ENCODE measurements at regions not wholly inside any gene's neighbourhood (a gene's known extent, or its start where the extent isn't known, plus 50 kb on each side); places are given as distances from the start of the nearest gene placed in this dataset.

DNA sequence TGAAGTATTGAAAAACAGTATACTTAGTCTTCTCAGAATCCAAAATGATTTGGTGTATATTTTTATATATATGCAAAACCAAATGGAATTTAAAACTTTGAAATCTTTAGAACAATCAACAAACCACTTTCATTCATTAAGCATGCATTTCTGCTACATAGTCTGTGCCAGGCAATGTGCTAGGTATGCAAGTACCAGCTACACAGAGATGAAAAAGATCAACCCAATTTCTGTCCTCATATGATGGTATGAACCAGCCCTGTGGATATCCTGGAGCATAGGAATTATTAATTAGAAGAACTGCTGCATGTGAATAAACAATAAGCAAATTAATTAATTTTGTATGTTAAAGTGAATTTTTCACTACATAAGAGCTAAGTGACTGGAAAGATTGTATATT lies 51.2 kb upstream of the RTN4 start:
- DNase-seq (ENCODE audit: low spot score) = no peak

DNA sequence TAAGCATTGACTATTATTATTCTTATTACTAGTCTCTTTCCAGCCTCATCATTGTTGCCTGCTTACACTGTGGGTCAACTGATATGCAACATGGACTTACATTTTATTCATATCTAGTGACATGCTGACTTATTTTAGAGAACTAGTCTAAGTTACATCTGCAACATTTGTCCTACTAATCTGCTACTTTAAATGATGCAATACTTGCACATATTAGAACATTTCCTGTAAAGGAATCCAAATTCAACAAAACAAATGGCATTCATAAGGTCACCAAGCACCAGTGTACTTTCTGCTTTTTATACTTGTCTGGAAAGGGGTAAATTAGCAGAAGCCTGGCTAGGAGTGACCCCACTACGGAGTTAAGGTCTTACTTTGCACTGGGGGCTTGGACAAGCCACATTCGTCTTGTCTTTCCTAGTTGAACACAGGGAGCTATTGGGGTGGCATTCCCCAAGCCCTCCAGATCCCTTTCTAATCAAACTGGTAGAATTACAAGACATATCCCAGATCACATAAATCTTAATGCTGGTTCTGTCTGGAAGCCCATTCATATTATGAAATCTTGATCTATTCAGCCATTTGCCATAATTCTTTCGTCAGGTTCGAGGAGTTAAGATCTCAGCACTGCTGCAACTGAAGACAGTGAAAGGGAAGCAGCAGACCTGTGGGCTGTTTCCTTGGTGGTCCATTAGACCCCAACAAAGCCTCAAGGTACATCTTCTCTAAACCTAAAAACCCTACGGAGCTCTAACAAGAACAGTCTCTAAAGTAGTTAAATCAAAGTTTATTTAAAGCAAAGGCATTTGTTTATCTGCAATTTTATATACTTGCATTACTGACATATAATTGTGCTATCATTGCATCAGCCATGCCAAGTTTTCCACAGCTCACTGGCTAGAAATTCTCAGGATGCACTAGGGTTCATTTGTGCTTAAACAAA lies 49.9 kb upstream of the RTN4 start:
- DNase-seq (ENCODE audit: low spot score) = no peak
